ENCODE measurements at regions not wholly inside any gene's neighbourhood (a gene's known extent, or its start where the extent isn't known, plus 50 kb on each side); places are given as distances from the start of the nearest gene placed in this dataset.

GRCh38 chr4:8756816-8757215 is 114.8 kb downstream of the HMX1 start:
- no peak for TF ChIP-seq ZFX (IDR thresholded peaks at IDR 0.05; ENCODE audit: borderline replicate concordance)
- TF ChIP-seq CTCF (IDR thresholded peaks at IDR 0.05): no peak
